HL-60 (cell line): ENCODE measurements at regions not wholly inside any gene's neighbourhood (a gene's known extent, or its start where the extent isn't known, plus 50 kb on each side); places are given as distances from the start of the nearest gene placed in this dataset.
A peak's percentile ranks its signal among the peaks of the same experiment; 100 is the strongest.

Source experiments
- CTCF ChIP-seq: IDR thresholded peaks from one replicate; pipeline ENCODE4 v1.5.1; 2011; ENCODE audit warnings: low read length, control low read depth, inconsistent platforms; ENCODE audit not compliant: insufficient read depth
- GABPA ChIP-seq: IDR thresholded peaks from 2 replicates; pipeline ENCODE4 v1.6.1; 2012; ENCODE audit warnings: low read depth
- POLR2AphosphoS5 ChIP-seq: IDR thresholded peaks from 2 replicates; pipeline ENCODE4 v1.6.1; 2012; ENCODE audit warnings: low read depth
- REST ChIP-seq: IDR thresholded peaks from 2 replicates; pipeline ENCODE4 v1.6.1; 2012; ENCODE audit warnings: low read depth; ENCODE audit not compliant: insufficient replicate concordance
- SPI1 ChIP-seq: IDR thresholded peaks from 2 replicates; pipeline ENCODE4 v1.6.1; 2012; ENCODE audit warnings: low read depth, mild to moderate bottlenecking, borderline replicate concordance

DNA sequence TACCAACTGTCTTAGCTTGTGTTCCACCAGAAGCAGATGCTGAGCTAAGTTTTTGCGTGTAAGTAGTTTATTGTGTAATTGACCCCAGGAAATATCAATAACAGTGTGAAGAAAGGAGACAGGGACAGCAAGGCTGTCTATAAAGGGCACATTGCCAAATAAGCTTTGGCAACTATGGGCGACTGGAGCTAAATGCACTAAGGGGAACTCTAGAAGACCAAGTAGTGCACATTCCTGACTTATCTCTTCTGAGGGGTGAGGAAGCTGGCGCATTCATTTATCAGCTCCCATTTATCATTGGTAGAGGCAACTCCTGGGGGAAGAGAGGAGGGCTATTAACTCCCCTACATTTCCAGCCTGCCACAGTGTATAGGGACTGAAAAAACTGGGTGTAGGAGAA is 135.0 kb downstream of the DLEU7 start:
- no peak for TF ChIP-seq CTCF
- no peak for TF ChIP-seq REST
- 0 out of 2 replicates have a peak, but pooled peaks have one; percentile 39 for TF ChIP-seq POLR2AphosphoS5
- no peak for TF ChIP-seq GABPA
- peak; percentile 50; the same call in 1 of the 2 replicates for TF ChIP-seq SPI1
